ENCODE measurements at regions not wholly inside any gene's neighbourhood (a gene's known extent, or its start where the extent isn't known, plus 50 kb on each side); places are given as distances from the start of the nearest gene placed in this dataset.

DNA sequence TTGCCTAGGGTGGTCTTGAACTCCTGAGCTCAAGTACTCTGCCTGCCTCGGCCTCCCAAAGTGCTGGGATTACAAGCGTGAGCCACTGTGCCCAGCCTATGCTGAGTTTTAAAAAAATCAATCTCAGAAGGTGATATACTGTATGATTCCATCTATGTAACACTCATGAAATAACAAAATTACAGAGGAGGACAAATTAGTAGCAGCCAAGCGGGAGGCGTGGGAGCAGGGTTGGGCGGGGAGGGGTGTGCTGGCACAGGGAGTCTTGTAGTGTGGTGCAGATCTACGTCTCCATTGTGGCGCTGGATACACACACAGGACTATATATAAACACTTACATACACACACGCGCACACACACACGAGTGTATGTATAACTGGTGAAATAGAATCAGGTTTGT lies 80.6 kb upstream of the LINGO1 start:
- Histone ChIP-seq H3K27ac (ENCODE audit: low read length) (no peak overlapping the region), H4K20me1 (ENCODE audit: insufficient read depth) (no peaks in the 10 kb centered on the region), H3K36me3 (ENCODE audit: insufficient read depth, low read length) (no peaks in the 10 kb centered on the region), H2AFZ (ENCODE audit: low read depth, low read length) (no peak overlapping the region), H3K79me2 (replicated peaks; ENCODE audit: insufficient read depth, low read length) (no peaks in the 10 kb centered on the region), H3K9ac (ENCODE audit: low read length) (no peak overlapping the region), H3K4me3 (ENCODE audit: low read length) (no peak overlapping the region), H3K9me3 (ENCODE audit: low read length) (no peaks in the 10 kb centered on the region), H3K4me2 (ENCODE audit: low read length) (no peak overlapping the region), H3F3A (ENCODE audit: insufficient read depth, low read length, poor library complexity, severe bottlenecking) (no peaks in the 10 kb centered on the region), H3K27me3 (ENCODE audit: insufficient read depth, low read depth, low read length) (no peaks in the 10 kb centered on the region), H3K9me2 (ENCODE audit: insufficient read depth, low read length) (no peaks in the 10 kb centered on the region)
- TF ChIP-seq MXI1 (conservative IDR thresholded peaks at IDR 0.05; ENCODE audit: poor library complexity, severe bottlenecking) (no peak), RAD21 (conservative IDR thresholded peaks at IDR 0.05) (no peak), TAF1 (IDR thresholded peaks at IDR 0.05; ENCODE audit: low read depth) (no peak), POLR2AphosphoS5 (IDR thresholded peaks at IDR 0.05) (no peak), EP300 (conservative IDR thresholded peaks at IDR 0.05; ENCODE audit: poor library complexity, severe bottlenecking) (no peak), SMC3 (conservative IDR thresholded peaks at IDR 0.05; ENCODE audit: poor library complexity) (no peak), EZH2 (IDR thresholded peaks at IDR 0.05; ENCODE audit: borderline replicate concordance, insufficient read depth, low read length, poor library complexity, severe bottlenecking) (no peak)
- TF ChIP-seq, protein P1, sequence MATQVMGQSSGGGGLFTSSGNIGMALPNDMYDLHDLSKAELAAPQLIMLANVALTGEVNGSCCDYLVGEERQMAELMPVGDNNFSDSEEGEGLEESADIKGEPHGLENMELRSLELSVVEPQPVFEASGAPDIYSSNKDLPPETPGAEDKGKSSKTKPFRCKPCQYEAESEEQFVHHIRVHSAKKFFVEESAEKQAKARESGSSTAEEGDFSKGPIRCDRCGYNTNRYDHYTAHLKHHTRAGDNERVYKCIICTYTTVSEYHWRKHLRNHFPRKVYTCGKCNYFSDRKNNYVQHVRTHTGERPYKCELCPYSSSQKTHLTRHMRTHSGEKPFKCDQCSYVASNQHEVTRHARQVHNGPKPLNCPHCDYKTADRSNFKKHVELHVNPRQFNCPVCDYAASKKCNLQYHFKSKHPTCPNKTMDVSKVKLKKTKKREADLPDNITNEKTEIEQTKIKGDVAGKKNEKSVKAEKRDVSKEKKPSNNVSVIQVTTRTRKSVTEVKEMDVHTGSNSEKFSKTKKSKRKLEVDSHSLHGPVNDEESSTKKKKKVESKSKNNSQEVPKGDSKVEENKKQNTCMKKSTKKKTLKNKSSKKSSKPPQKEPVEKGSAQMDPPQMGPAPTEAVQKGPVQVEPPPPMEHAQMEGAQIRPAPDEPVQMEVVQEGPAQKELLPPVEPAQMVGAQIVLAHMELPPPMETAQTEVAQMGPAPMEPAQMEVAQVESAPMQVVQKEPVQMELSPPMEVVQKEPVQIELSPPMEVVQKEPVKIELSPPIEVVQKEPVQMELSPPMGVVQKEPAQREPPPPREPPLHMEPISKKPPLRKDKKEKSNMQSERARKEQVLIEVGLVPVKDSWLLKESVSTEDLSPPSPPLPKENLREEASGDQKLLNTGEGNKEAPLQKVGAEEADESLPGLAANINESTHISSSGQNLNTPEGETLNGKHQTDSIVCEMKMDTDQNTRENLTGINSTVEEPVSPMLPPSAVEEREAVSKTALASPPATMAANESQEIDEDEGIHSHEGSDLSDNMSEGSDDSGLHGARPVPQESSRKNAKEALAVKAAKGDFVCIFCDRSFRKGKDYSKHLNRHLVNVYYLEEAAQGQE (IDR thresholded peaks at IDR 0.05; ENCODE audit: borderline replicate concordance): no peak
- TF ChIP-seq, protein P2, sequence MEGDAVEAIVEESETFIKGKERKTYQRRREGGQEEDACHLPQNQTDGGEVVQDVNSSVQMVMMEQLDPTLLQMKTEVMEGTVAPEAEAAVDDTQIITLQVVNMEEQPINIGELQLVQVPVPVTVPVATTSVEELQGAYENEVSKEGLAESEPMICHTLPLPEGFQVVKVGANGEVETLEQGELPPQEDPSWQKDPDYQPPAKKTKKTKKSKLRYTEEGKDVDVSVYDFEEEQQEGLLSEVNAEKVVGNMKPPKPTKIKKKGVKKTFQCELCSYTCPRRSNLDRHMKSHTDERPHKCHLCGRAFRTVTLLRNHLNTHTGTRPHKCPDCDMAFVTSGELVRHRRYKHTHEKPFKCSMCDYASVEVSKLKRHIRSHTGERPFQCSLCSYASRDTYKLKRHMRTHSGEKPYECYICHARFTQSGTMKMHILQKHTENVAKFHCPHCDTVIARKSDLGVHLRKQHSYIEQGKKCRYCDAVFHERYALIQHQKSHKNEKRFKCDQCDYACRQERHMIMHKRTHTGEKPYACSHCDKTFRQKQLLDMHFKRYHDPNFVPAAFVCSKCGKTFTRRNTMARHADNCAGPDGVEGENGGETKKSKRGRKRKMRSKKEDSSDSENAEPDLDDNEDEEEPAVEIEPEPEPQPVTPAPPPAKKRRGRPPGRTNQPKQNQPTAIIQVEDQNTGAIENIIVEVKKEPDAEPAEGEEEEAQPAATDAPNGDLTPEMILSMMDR (IDR thresholded peaks at IDR 0.05; ENCODE audit: poor library complexity, severe bottlenecking): no peak

DNA sequence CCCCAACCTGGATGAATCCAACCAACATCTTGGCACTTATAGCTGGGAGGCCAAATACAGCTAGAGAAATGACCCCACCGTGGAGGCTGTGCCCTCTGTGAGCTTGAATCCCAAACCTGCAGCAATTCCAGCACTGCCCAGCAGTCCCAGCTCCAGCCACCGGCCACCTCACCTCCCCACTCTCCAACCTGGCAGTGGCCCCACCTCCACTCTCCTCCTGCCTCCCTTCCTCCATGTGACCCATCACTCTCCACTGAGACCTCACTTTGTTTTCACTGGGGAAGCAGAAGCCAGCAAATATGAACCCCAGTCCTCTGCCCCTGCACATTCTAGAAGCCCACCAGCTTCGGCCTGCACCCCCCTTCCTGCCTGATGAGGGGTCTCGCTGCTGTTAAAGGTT lies 79.7 kb upstream of the LINGO1 start:
- H3K9ac ChIP-seq (ENCODE audit: low read length): no peak overlapping the region
- no peaks in the 10 kb centered on the region for H3K9me3 ChIP-seq (ENCODE audit: low read length)
- H3K4me3 ChIP-seq (ENCODE audit: low read length): no peak overlapping the region
- no peak overlapping the region for H3K27ac ChIP-seq (ENCODE audit: low read length)
- H3F3A ChIP-seq (ENCODE audit: insufficient read depth, low read length, poor library complexity, severe bottlenecking): no peaks in the 10 kb centered on the region
- no peak overlapping the region for H2AFZ ChIP-seq (ENCODE audit: low read depth, low read length)
- no peak for TF ChIP-seq SMC3 (conservative IDR thresholded peaks at IDR 0.05; ENCODE audit: poor library complexity)
- TF ChIP-seq, protein P1 (IDR thresholded peaks at IDR 0.05; ENCODE audit: borderline replicate concordance): no peak
- TF ChIP-seq EP300 (conservative IDR thresholded peaks at IDR 0.05; ENCODE audit: poor library complexity, severe bottlenecking): no peak
- TF ChIP-seq TAF1 (IDR thresholded peaks at IDR 0.05; ENCODE audit: low read depth): no peak
- no peak for TF ChIP-seq RAD21 (conservative IDR thresholded peaks at IDR 0.05)
- TF ChIP-seq POLR2AphosphoS5 (IDR thresholded peaks at IDR 0.05): no peak
- no peak for TF ChIP-seq EZH2 (IDR thresholded peaks at IDR 0.05; ENCODE audit: borderline replicate concordance, insufficient read depth, low read length, poor library complexity, severe bottlenecking)
- TF ChIP-seq, protein P2 (IDR thresholded peaks at IDR 0.05; ENCODE audit: poor library complexity, severe bottlenecking): no peak
- TF ChIP-seq MXI1 (conservative IDR thresholded peaks at IDR 0.05; ENCODE audit: poor library complexity, severe bottlenecking): no peak
- H3K9me2 ChIP-seq (ENCODE audit: insufficient read depth, low read length): no peaks in the 10 kb centered on the region
- H3K27me3 ChIP-seq (ENCODE audit: insufficient read depth, low read depth, low read length): no peaks in the 10 kb centered on the region
- H3K4me2 ChIP-seq (ENCODE audit: low read length): no peak overlapping the region
- H4K20me1 ChIP-seq (ENCODE audit: insufficient read depth): no peaks in the 10 kb centered on the region
- no peaks in the 10 kb centered on the region for H3K36me3 ChIP-seq (ENCODE audit: insufficient read depth, low read length)
- no peaks in the 10 kb centered on the region for H3K79me2 ChIP-seq (replicated peaks; ENCODE audit: insufficient read depth, low read length)

All from neural cell (in vitro differentiated cells).